ENCODE measurements at regions not wholly inside any gene's neighbourhood (a gene's known extent, or its start where the extent isn't known, plus 50 kb on each side); places are given as distances from the start of the nearest gene placed in this dataset.

- no peak for TF ChIP-seq POLR2A (IDR thresholded peaks at IDR 0.05; ENCODE audit: low read depth, low read length)
- TF ChIP-seq POLR2AphosphoS5 (IDR thresholded peaks at IDR 0.05; ENCODE audit: low read depth, low read length): no peak
- TF ChIP-seq TAF1 (IDR thresholded peaks at IDR 0.05; ENCODE audit: borderline replicate concordance, low read depth, low read length): no peak
These were observed 85.4 kb upstream of the SLC38A2 start for GRCh38 chr12:46457958-46458357.

All from GM12892 (cell line).